GM12865 (cell line): ENCODE measurements at regions not wholly inside any gene's neighbourhood (a gene's known extent, or its start where the extent isn't known, plus 50 kb on each side); places are given as distances from the start of the nearest gene placed in this dataset.

Experiments used
- DNase-seq: peaks from one replicate; pipeline ENCODE4 v3.0.0; 2010; ENCODE audit warnings: low read depth
- H3K4me3 ChIP-seq: 2 replicates; pipeline ENCODE4 v1.5.1; 2011; ENCODE audit warnings: mild to moderate bottlenecking, low read depth, low read length, control low read depth
- CTCF ChIP-seq: IDR thresholded peaks from 2 replicates; pipeline ENCODE4 v1.5.1; 2011; ENCODE audit warnings: low read length, control low read depth, low read depth, inconsistent platforms; ENCODE audit not compliant: insufficient read depth; ENCODE audit errors: missing control alignments

GRCh38 chr4:128596115-128596514 lies 213.4 kb upstream of the JADE1 start:
- no peak for TF ChIP-seq CTCF
- H3K4me3 ChIP-seq = no peak overlapping the region
- DNase-seq = no peak

- no peak overlapping the region for H3K4me3 ChIP-seq
- DNase-seq = no peak
- no peak for TF ChIP-seq CTCF
Observed at GRCh38 chr4:128591482-128591881, 218.0 kb upstream of the JADE1 start.

DNA sequence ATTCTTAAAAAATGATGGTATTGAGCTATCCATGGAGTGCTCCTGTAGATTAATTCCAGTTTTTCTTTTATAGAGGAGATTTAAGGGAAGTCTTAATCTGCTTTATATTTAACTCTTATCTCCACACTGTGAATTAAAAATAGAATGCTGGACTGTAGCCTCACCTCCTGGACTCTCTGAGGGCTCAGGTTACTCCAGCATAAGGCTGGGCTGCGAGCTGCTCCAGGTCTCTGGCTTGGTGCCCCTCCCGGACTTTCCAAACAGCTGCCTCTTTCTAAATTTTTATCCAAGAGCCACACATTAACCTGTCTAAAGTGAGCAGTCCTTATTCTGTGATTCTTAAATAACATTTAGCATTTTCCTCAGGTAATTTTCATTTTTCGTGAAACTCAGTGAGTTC lies 218.7 kb upstream of the JADE1 start:
- no peak for DNase-seq
- no peak for TF ChIP-seq CTCF
- H3K4me3 ChIP-seq = no peak overlapping the region

DNA sequence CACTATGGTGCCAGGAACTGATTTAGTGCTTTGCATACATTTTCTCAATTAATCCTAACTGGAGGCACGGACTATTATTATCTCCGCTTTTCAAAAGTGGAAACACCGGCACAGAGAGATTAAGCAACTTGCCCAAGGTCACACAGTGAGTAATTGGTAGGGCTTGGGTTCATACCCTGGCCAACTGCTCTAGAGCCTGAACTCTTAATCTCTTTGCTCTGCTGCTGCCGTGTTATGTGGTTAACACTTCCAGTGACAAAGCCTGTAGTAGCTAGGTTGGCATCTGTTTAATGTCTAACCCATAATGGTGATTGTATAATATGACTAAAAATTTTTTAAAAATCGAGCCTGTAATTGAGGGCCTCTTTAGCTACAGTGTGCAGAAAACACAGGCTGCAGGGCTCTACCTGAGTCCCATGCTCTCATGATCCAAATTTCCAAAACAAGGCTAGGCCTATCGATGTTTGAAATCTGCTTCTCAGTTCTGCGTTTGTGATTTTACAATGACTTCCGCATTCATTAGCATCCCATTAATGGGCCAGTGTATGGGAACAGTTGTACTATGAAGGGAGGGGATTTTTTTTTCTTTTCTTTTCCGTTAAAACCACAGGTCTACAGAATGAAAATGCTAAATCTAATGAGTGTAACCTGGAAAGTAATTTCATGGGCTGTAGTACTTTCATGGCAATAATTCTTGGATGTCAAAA lies 219.3 kb upstream of the JADE1 start:
- no peak for DNase-seq
- no peak for TF ChIP-seq CTCF

GRCh38 chr4:128589384-128589965 lies 220.0 kb upstream of the JADE1 start:
- no peak for TF ChIP-seq CTCF
- no peak overlapping the region for H3K4me3 ChIP-seq

More for the DNA sequence above, 219.3 kb upstream of the JADE1 start:
- no peak overlapping the region for H3K4me3 ChIP-seq

DNA sequence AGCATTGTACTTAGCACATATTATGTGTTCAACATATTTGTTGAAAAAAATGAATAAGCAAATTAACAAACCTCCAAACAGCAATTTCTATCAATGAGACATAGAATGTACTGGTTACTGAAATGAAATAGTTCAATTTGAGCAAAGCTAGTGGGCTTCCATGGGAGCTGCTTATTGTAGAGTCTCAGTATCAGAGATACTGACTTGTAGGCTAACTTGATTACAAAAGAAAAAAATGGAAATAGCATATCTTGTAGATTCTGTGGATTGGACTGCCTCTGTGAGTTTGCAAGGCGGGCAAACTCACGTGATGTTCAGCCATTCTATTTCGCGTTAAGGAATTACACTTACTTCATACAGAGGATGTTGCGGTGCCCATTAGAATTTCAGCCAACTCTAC lies 222.1 kb upstream of the JADE1 start:
- TF ChIP-seq CTCF = no peak
- no peak overlapping the region for H3K4me3 ChIP-seq
- no peak for DNase-seq

More at GRCh38 chr4:128589384-128589965, 220.0 kb upstream of the JADE1 start:
- no peak for DNase-seq
